ENCODE measurements at regions not wholly inside any gene's neighbourhood (a gene's known extent, or its start where the extent isn't known, plus 50 kb on each side); places are given as distances from the start of the nearest gene placed in this dataset.
"Not testable (repeated sequence)": the region's sequence is repeated elsewhere in the genome, so short reads cannot be mapped to it uniquely, and the experiment has no call there.

DNA sequence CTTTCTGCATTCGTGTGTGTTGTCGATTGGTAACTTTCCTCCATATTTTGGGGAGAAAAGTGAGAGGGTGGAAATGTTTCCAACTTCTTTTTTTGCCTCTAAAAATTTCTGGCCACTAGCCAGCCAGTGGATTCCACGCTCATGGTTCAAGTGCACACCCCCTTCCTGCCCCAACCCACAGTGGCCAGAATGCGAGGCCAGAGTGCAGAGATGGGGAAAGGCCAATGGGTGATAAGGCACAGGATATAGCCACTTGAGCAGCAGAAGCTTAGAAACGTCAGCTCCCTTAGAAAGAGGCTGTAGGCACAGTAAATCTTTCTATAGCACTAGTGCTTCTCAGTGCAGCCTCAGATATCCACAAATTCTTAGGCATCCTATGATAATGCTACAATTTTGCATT is 75.8 kb upstream of the ADRB2 start:
- Histone ChIP-seq H3K27me3 (ENCODE audit: insufficient read depth, low read depth) (no peaks in the 10 kb centered on the region), H3K4me3 (no peak overlapping the region), H3K4me2 (no peak overlapping the region), H3F3A (ENCODE audit: insufficient read depth, low read depth) (no peaks in the 10 kb centered on the region), H4K20me1 (ENCODE audit: insufficient read depth) (no peaks in the 10 kb centered on the region), H2AFZ (no peak overlapping the region), H3K9me2 (ENCODE audit: insufficient read depth) (no peaks in the 10 kb centered on the region), H3K9me3 (ENCODE audit: insufficient read depth, low read depth) (peaks cover 3% of the 10 kb centered on the region; the same call in 1 of the 2 replicates), H3K36me3 (ENCODE audit: low read depth) (no peaks in the 10 kb centered on the region), H3K79me2 (ENCODE audit: low read depth) (no peaks in the 10 kb centered on the region), H3K27ac (no peak overlapping the region), H3K4me1 (replicated peaks; ENCODE audit: insufficient read depth) (no peaks in the 10 kb centered on the region)
- TF ChIP-seq EZH2 (IDR thresholded peaks at IDR 0.05; ENCODE audit: low read depth): no peak
- TF ChIP-seq CTCF (conservative IDR thresholded peaks at IDR 0.05): no peak
- ChIA-PET CTCF (no interaction called here), POLR2A (ENCODE audit: unreplicated experiment) (interaction anchor here (0.6 to 0.7 kb wide), 2 partner anchors 332 to 338 kb away, joined by 9 to 16 read pairs; no protein-coding TSS in a partner anchor)
- BruUV-seq (replicated peaks): no TSS peak
- DNase-seq: no peak
- intact Hi-C loops (cut with micrococcal nuclease; ENCODE audit: unreplicated experiment): no loop called here

GRCh38 chr5:148751025-148751424 is 75.4 kb upstream of the ADRB2 start:
- ChIA-PET POLR2A (ENCODE audit: unreplicated experiment) (no interaction called here), CTCF (no interaction called here)
- Histone ChIP-seq H4K20me1 (ENCODE audit: insufficient read depth) (no peaks in the 10 kb centered on the region), H2AFZ (no peak overlapping the region), H3K36me3 (ENCODE audit: low read depth) (no peaks in the 10 kb centered on the region), H3K4me1 (replicated peaks; ENCODE audit: insufficient read depth) (no peaks in the 10 kb centered on the region), H3K9me2 (ENCODE audit: insufficient read depth) (no peaks in the 10 kb centered on the region), H3K4me3 (no peak overlapping the region), H3F3A (ENCODE audit: insufficient read depth, low read depth) (no peaks in the 10 kb centered on the region), H3K27me3 (ENCODE audit: insufficient read depth, low read depth) (no peaks in the 10 kb centered on the region), H3K79me2 (ENCODE audit: low read depth) (no peaks in the 10 kb centered on the region), H3K4me2 (no peak overlapping the region), H3K27ac (no peak overlapping the region), H3K9me3 (ENCODE audit: insufficient read depth, low read depth) (peaks cover 7% of the 10 kb centered on the region; the same call in 1 of the 2 replicates)
- no peak for DNase-seq
- BruUV-seq (replicated peaks): no TSS peak
- intact Hi-C loops (cut with micrococcal nuclease; ENCODE audit: unreplicated experiment): no loop called here
- TF ChIP-seq CTCF (conservative IDR thresholded peaks at IDR 0.05) (no peak), EZH2 (IDR thresholded peaks at IDR 0.05; ENCODE audit: low read depth) (no peak)

DNA sequence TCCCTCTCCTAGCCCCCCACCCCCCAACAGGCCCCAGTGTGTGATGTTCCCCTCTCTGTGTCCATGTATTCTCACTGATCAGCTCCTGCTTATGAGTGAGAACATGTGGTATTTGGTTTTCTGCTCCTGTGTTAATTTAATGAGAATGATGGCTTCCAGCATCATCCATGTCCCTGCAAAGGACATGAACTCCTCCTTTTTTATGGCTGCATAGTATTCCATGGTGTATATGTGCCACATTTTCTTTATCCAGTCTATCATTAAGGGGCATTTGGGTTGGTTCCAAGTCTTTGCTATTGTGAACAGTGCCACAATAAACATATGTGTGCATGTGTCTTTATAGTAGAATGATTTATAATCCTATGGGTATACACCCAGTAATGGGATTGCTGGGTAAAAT is 74.0 kb upstream of the ADRB2 start:
- H3K4me2 ChIP-seq; intact Hi-C loops (cut with micrococcal nuclease; ENCODE audit: unreplicated experiment); BruUV-seq (replicated peaks): not testable (repeated sequence)

DNA sequence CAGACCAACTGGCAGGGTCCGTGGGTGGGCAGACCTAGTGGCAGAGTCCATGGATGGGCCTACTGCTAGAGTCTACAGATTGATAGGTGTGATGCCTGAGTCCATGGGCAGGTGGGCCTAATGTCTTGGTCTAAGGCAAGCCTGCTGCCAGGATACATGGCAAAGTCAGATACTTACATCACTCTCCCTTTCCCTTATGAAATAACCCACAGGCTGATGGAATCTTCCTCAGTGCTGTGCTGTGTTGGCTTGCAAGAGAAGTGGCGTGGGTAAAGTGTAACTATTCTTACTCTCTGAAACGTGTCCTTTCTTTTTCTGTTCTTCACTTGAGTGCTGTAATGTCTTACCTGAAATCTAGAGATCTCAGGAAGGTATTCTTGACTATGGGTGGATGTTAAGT is 67.3 kb upstream of the ADRB2 start:
- intact Hi-C loops (cut with micrococcal nuclease; ENCODE audit: unreplicated experiment): no loop called here
- Histone ChIP-seq H4K20me1 (ENCODE audit: insufficient read depth) (no peaks in the 10 kb centered on the region), H3K4me2 (no peak overlapping the region), H3F3A (ENCODE audit: insufficient read depth, low read depth) (no peaks in the 10 kb centered on the region), H3K4me1 (replicated peaks; ENCODE audit: insufficient read depth) (no peaks in the 10 kb centered on the region), H3K4me3 (no peak overlapping the region), H3K79me2 (ENCODE audit: low read depth) (no peaks in the 10 kb centered on the region), H3K27ac (no peak overlapping the region), H3K36me3 (ENCODE audit: low read depth) (no peaks in the 10 kb centered on the region), H3K9me3 (ENCODE audit: insufficient read depth, low read depth) (peaks cover 11% of the 10 kb centered on the region; the same call in 1 of the 2 replicates), H2AFZ (no peak overlapping the region), H3K9me2 (ENCODE audit: insufficient read depth) (no peaks in the 10 kb centered on the region), H3K27me3 (ENCODE audit: insufficient read depth, low read depth) (no peaks in the 10 kb centered on the region)
- BruUV-seq (replicated peaks): no TSS peak
- CTCF ChIA-PET: no interaction called here
- TF ChIP-seq EZH2 (IDR thresholded peaks at IDR 0.05; ENCODE audit: low read depth) (no peak), CTCF (conservative IDR thresholded peaks at IDR 0.05) (no peak)
- POLR2A ChIA-PET (ENCODE audit: unreplicated experiment): no interaction called here
- no peak for DNase-seq

More for the DNA sequence above, 74.0 kb upstream of the ADRB2 start:
- H3K9me2 ChIP-seq (ENCODE audit: insufficient read depth); H3K79me2 ChIP-seq (ENCODE audit: low read depth); H3K4me3 ChIP-seq; DNase-seq; H3K27ac ChIP-seq; H3K27me3 ChIP-seq (ENCODE audit: insufficient read depth, low read depth); CTCF ChIA-PET; H3F3A ChIP-seq (ENCODE audit: insufficient read depth, low read depth); H2AFZ ChIP-seq; H3K36me3 ChIP-seq (ENCODE audit: low read depth); H3K4me1 ChIP-seq (replicated peaks; ENCODE audit: insufficient read depth); H4K20me1 ChIP-seq (ENCODE audit: insufficient read depth); POLR2A ChIA-PET (ENCODE audit: unreplicated experiment): not testable (repeated sequence)
- H3K9me3 ChIP-seq (ENCODE audit: insufficient read depth, low read depth): peaks cover 11% of the 10 kb centered on the region; the same call in 1 of the 2 replicates
